Psoas muscle (tissue), 7 donors: ENCODE measurements at regions not wholly inside any gene's neighbourhood (a gene's known extent, or its start where the extent isn't known, plus 50 kb on each side); places are given as distances from the start of the nearest gene placed in this dataset.

Source experiments
- ATAC-seq, 4 donors: fragments of 200-7000 bp; cut with Tn5 transposase; one replicate each; pipeline ENCODE4 v1.9.1; 2020; ENCODE audit warnings: moderate library complexity in 3 of 4, mild to moderate bottlenecking in 2 of 4
- DNase-seq, 2 donors: peaks; one replicate each; pipeline ENCODE4 v3.0.0-alpha.2; 2020
- H3K27ac ChIP-seq: fragments of 200-600 bp; one replicate; pipeline ENCODE4 v1.8.0; 2022
- H3K27me3 ChIP-seq, 3 donors: fragments of 200-600 bp in 1 of 3; one replicate each; pipeline versions ENCODE4 v1.6.1 to v1.8.0; 2013 to 2022; ENCODE audit warnings: low read length in 2 of 3, mild to moderate bottlenecking in 2 of 3, moderate library complexity in 1 of 3; ENCODE audit not compliant: insufficient read depth in 3 of 3
- H3K36me3 ChIP-seq, 2 donors: fragments of 200-600 bp in 1 of 2; one replicate each; pipeline versions ENCODE4 v1.6.1 to v1.8.0; 2013 to 2022; ENCODE audit warnings: low read depth in 1 of 2, mild to moderate bottlenecking in 1 of 2, moderate library complexity in 1 of 2; ENCODE audit not compliant: insufficient read depth in 1 of 2
- H3K4me1 ChIP-seq: fragments of 200-600 bp; one replicate; pipeline ENCODE4 v1.8.0; 2022
- H3K4me3 ChIP-seq: fragments of 200-600 bp; one replicate; pipeline ENCODE4 v1.8.0; 2022; ENCODE audit warnings: mild to moderate bottlenecking
- H3K9me3 ChIP-seq: fragments of 200-600 bp; one replicate; pipeline ENCODE4 v1.8.0; 2022
- WGBS, 3 donors: extraction: QIAGEN DNeasy Blood & Tissue Kit; methylation state at CpG; one replicate each; pipeline versions ENCODE4 v1.1.6 to v1.1.7; 2013; 5-methylcytosine and 5-hydroxymethylcytosine counted together
- intact Hi-C, 2 donors: fragments of 100-400 bp; cut with DNase I; formaldehyde crosslinking; loops; one replicate each; pipeline versions ENCODE4 v1.11.0 to v1.14.2; 2022
- TF ChIP-seq, protein P1 (sequence below): fragments of 200-600 bp; IDR thresholded peaks from one replicate; pipeline ENCODE4 v1.8.0; 2022; ENCODE audit warnings: antibody characterized with exemption
- donor health status: healthy with polysubstance abuse.
- donor health status: DM: no; HTN: no; CAD: no; lungs with moderate emphysema.
- donor health status: Bipolar disorder and iron deficiency.
- donor health status: healthy.
- donor health status: DM: yes; HTN: yes; CAD: no.
- donor health status: DM: no; HTN: no; CAD: no.
- donor health status: DM: yes; HTN: yes; CAD: no.

DNA sequence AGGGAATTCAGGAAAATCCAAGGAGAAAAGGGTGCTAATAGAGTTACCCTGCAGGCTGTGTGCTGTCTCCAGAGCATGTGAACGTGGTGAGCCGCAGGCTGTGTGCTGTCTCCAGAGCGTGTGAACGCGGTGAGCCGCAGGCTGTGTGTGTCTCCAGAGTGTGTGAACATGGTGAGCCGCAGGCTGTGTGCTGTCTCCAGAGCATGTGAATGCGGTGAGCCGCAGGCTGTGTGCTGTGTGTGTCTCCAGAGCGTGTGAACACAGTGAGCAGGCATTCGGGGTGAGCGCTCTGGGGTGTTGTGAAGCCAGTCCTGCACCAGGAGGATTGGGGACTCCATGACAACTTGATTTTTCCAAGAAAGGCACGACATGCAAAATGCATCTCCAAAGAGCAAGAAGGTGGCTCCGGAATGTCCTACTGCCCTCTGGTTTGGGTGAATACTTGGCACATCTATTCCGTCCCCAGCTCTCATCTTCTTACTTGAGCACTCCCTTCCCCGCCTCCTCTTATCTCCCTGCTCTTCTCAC lies 407.9 kb upstream of the SHH start:
- DNase-seq (no peak), ATAC-seq (no peak)
- intact Hi-C loops = no loop called here
- Histone ChIP-seq H3K27ac (no peak overlapping the region), H3K4me3 (no peak overlapping the region), H3K27me3 (peaks cover 0 to 2% (median 0%) of the 10 kb centered on the region in 3 donors), H3K9me3 (no peaks in the 10 kb centered on the region), H3K4me1 (no peaks in the 10 kb centered on the region), H3K36me3 (no peaks in the 10 kb centered on the region)
- TF ChIP-seq, protein P1, sequence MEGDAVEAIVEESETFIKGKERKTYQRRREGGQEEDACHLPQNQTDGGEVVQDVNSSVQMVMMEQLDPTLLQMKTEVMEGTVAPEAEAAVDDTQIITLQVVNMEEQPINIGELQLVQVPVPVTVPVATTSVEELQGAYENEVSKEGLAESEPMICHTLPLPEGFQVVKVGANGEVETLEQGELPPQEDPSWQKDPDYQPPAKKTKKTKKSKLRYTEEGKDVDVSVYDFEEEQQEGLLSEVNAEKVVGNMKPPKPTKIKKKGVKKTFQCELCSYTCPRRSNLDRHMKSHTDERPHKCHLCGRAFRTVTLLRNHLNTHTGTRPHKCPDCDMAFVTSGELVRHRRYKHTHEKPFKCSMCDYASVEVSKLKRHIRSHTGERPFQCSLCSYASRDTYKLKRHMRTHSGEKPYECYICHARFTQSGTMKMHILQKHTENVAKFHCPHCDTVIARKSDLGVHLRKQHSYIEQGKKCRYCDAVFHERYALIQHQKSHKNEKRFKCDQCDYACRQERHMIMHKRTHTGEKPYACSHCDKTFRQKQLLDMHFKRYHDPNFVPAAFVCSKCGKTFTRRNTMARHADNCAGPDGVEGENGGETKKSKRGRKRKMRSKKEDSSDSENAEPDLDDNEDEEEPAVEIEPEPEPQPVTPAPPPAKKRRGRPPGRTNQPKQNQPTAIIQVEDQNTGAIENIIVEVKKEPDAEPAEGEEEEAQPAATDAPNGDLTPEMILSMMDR = no peak
- WGBS, 3 donors = 78 to 82% (median 82%) methylated on average over 16 of the region's 16 CpGs

DNA sequence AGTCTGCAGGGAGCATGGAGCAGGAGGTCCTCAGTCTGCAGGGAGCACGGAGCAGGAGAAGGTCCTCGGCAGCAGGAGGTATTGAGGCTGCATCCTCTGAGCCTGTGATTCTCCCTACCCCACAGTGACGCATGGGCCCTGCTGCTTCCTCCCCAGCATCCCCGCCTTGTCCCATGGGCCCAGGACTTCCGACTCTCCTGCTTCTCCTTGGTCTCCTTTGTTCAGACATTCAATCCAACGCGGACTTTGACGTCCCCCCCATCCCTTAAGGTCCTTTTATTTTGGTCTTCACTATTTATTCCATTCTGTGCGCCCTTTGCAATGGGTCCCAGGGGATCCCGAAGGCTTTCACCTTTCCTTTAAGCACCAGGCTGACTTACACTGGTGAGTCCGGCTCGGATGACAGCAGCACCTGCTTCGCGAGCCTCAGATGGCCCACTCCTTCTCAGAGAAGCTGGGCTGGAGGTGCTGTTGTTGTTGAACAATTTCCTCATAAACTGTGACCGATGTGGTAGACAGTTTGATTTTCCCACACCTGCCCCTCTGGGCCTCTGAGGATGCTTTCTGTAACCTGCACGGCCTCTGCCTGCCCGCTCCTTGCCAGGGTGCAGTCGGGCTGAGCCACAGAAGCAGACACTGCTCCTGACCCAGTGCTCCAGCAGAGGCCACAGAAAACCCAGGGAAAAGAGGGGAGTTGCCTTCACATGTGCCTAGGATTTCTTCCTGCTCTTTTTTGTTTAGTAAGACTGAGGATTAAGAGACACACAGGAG lies 407.2 kb upstream of the SHH start:
- no peaks in the 10 kb centered on the region for H3K36me3 ChIP-seq
- H3K4me1 ChIP-seq = no peaks in the 10 kb centered on the region
- intact Hi-C loops = no loop called here
- TF ChIP-seq, protein P1 = no peak
- peaks cover 0 to 2% (median 0%) of the 10 kb centered on the region in 3 donors for H3K27me3 ChIP-seq
- H3K9me3 ChIP-seq = no peaks in the 10 kb centered on the region
- no peak overlapping the region for H3K4me3 ChIP-seq
- WGBS, 3 donors = 68 to 73% (median 72%) methylated on average over 18 of the region's 18 CpGs
- H3K27ac ChIP-seq = no peak overlapping the region
- DNase-seq = no peak
- ATAC-seq = no peak

DNA sequence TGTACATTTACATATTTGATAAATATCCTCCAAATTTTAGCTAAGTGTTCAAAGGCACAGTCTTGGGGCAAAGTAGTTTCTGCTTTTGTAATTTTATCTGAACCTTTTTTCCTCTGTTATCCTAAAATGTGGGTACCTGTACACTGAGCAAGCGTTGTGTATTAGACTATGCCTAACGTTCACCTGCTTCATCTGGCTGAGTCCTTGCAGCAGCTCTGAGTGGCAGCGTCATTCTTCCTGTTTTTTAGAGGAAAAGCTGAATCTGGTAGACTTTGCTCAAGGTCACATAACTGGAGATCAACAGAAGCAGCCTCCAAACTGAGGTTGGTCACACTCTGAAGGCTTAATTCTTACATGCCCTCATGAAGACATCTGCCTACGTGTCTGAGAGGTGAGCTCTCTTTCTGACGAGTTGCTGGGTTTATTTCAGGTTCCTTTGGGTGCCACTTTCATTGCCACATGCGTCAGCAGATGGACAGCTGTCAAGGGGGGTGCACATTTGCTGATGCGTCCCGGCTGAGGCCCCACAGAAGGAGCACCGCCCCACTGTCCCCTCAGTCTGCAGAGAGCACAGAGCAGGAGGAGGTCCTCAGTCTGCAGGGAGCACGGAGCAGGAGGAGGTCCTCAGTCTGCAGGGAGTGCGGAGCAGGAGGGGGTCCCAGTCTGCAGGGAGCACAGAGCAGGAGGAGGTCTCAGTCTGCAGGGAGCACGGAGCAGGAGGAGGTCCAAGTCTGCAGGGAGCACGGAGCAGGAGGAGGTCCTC lies 406.5 kb upstream of the SHH start:
- Histone ChIP-seq H3K9me3 (no peaks in the 10 kb centered on the region), H3K36me3 (no peaks in the 10 kb centered on the region), H3K4me3 (no peak overlapping the region), H3K27me3 (peaks cover 0 to 2% (median 0%) of the 10 kb centered on the region in 3 donors), H3K27ac (no peak overlapping the region), H3K4me1 (no peaks in the 10 kb centered on the region)
- intact Hi-C loops = no loop called here
- 59 to 69% (median 64%) methylated on average over 13 of the region's 13 CpGs for WGBS, 3 donors
- ATAC-seq (no peak), DNase-seq (no peak)
- TF ChIP-seq, protein P1 = no peak

DNA sequence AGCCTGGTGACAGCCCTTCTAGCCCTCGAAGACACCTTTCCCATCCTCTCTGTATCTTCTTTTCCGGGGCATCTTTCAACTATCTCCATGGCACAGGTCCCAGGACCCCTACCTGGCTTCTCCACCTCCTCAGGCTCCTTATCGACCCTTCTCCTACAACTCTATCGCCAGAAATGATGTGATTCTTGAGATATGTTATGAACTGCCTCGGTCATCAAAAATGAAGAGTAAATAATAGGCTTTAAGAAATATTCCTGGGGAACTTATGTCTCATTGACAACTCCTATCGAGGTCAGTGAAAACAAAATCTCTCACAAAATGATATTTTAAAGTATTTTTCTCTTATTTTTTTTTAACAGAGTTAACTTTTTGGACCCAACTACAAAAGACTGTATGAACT lies 405.5 kb upstream of the SHH start:
- WGBS, 3 donors = 77 to 85% (median 78%) methylated on average over 6 of the region's 6 CpGs
- no peaks in the 10 kb centered on the region for H3K4me1 ChIP-seq
- intact Hi-C loops = no loop called here
- peaks cover 0 to 2% (median 0%) of the 10 kb centered on the region in 3 donors for H3K27me3 ChIP-seq
- H3K36me3 ChIP-seq = no peaks in the 10 kb centered on the region
- no peak overlapping the region for H3K27ac ChIP-seq
- no peak overlapping the region for H3K4me3 ChIP-seq
- TF ChIP-seq, protein P1 = no peak
- H3K9me3 ChIP-seq = no peaks in the 10 kb centered on the region
- ATAC-seq = no peak
- DNase-seq = no peak
